NCI-H774 (cell line): ENCODE measurements at regions not wholly inside any gene's neighbourhood (a gene's known extent, or its start where the extent isn't known, plus 50 kb on each side); places are given as distances from the start of the nearest gene placed in this dataset.
"Not testable (repeated sequence)": the region's sequence is repeated elsewhere in the genome, so short reads cannot be mapped to it uniquely, and the experiment has no call there.

Source experiments
- DNase-seq: peaks from one replicate; lab custom pipeline; 2025; lab: John Stamatoyannopoulos, UW

GRCh38 chr14:29376237-29376636 lies 551.4 kb downstream of the PRKD1 start:
- no peak for DNase-seq

GRCh38 chr14:29380826-29381225 lies 546.8 kb downstream of the PRKD1 start:
- no peak for DNase-seq

- DNase-seq: no peak
Measured at GRCh38 chr14:29388571-29388970, 539.1 kb downstream of the PRKD1 start.

GRCh38 chr14:29390081-29390832 lies 537.4 kb downstream of the PRKD1 start:
- peak; percentile 64 for DNase-seq

DNA sequence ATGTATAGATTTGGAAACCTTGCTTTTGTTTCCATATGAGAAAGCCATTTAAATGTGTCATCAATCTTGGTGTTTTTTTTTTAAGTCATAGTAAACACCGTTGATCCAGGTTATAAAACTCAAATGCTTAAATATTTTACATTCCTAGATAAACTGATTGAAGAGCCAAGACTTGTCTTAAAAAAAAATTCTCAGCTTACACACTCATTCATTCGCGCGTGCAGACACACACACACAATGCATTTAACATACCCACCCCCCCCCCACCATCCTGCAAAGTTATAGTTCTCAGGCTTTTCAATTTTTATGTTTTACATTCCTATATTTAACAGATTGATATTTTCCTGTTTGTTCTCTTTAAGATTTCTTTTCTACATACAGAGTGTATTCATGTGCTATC lies 536.4 kb downstream of the PRKD1 start:
- DNase-seq: no peak

DNA sequence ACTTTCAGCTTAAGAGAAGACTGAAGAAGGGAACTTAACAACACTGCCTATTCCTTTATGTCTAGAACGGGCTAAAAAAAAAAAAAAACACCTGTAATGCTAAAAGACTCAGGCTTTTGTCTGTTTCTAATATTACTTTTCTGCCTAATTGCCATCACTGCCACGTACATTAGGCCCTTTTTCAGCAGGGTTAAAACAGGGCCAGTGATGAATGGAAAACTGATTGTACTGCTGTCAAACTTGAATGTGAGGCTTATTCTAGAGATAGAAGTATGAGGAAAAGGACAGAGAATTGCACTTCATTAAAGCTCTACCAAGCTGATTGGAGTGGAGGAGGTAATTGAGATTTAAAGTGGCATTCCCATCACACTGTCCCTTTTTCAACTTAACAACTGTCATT lies 535.8 kb downstream of the PRKD1 start:
- DNase-seq: no peak

- DNase-seq: no peak
Measured at GRCh38 chr14:29392287-29392686, 535.4 kb downstream of the PRKD1 start.

GRCh38 chr14:29403091-29403490 lies 524.6 kb downstream of the PRKD1 start:
- no peak for DNase-seq

GRCh38 chr14:29410581-29410980 lies 517.1 kb downstream of the PRKD1 start:
- no peak for DNase-seq

DNA sequence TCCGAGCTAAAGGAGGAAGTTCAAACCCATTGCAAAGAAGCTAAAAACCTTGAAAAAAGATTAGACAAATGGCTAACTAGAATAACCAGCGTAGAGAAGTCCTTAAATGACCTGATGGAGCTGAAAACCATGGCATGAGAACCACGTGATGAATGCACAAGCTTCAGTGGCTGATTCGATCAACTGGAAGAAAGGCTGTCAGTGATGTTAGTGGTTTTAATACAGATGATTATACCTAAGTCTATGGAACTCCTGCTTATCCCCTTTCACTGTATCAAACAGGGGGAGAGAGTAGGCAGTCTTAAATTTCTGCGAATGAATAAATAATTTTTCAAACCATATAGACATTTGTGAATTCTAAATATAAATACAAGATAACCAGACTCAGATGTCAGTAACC lies 512.7 kb downstream of the PRKD1 start:
- not testable (repeated sequence) for DNase-seq

DNA sequence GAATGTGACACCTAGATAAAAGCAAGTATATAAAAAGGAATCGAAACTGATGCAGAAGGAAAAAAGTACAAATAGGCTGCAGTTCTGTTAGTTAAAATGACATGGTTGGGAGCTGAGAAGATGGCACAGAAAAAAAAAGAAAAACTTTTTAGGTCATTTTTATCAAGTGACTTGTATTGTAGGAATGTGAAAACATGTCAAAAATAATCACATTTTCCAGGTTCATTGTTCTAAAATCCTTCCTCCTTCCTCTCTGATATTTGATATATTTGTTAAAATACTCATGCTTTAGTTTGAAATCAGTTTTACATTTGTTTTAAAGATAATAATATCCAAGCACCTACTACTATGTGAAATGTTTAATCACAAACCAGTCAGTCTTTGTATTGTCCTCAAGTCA lies 507.9 kb downstream of the PRKD1 start:
- no peak for DNase-seq

- no peak for DNase-seq
Measured at GRCh38 chr14:29421156-29421728, 506.4 kb downstream of the PRKD1 start.

DNA sequence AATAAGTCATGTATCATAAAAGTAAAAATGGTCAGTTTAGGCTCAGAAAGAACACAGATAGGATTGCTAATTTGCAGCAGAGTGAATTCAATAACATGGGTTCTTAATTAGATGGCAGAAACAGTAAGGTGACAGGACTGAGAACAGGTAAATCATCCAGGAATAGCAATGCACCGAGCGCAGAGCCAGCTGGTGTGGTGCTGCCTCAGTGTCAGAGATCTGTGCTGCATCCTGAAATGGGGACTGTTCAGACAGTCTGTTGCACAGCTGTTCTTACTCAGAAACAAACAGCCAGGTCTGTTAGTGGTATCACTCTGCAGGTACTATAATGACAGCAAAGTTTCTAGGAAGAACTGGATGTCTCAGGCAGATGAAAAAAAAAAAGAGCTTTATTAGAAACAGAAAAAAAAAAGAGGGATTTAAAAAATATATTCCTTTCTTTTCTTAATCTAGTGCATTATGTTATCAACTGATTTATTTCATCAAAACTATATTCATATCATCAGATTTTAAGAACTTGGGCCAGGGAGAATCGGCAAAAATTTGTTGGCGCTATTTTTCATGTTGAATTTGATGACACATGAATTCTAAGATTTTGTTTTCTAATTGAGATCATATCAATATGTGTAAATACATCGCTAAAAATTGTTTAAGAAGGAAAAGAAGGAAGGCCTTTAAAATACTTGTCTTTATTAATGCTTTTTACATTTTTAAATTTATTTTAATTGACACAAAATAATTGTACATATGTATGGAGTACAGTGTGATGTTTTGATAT lies 501.8 kb downstream of the PRKD1 start:
- DNase-seq: no peak

- DNase-seq: no peak
Measured at GRCh38 chr14:29442696-29443095, 485.0 kb downstream of the PRKD1 start.

DNA sequence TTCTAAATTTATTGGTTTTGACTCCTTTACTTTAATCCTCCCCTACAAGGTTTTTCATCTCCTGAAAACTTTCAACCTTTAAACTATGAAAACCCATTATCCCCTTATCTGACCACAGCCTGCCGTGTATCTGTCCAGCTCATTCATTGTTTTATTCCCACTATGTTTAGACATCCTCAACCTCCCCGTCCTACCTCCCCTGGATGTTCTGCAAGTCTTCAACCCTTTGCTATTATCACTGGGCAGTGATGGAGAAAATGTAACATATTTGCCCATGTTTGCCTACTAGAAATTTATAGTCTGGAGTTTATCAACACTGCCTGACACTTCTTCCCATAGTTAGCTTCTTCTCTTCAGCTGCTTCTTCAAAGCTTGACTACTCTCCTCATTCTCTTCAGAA lies 483.4 kb downstream of the PRKD1 start:
- no peak for DNase-seq

DNA sequence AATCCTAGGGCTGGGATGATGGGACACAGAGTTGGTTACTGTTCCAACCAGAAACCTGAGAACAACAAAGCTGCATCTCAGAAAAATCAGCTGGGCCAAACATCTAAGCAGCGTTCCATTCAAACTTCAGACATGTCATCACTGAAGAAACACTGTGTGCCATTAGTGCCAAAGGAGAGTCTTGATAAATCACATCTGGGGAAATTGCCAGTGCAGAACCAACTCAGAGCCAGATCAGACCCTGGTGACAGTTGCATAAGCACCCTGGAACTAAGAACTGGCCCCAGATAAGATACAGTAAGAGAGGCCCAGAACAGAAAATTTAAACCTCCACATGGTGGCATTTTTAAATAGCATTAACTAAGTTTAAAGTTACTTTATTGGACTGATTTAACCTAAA lies 482.8 kb downstream of the PRKD1 start:
- no peak for DNase-seq

DNA sequence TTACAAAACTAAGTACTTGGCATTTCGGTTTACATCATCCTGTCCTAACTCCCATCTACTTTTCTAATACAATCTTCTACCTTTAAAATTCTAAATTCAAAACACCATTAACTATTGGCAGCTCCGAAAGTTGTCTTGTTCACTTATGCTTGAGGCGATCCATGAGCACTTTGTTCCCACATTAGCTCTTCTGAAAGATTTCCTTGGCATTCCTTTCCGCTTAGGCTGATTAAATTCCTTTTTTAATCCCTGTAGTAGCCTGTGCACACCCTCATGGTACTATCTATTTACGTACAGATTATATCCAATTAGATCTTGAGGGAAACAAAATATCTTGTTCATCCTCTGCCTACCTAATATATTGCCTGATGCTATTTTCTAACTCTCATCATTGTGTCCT lies 480.7 kb downstream of the PRKD1 start:
- no peak for DNase-seq

DNA sequence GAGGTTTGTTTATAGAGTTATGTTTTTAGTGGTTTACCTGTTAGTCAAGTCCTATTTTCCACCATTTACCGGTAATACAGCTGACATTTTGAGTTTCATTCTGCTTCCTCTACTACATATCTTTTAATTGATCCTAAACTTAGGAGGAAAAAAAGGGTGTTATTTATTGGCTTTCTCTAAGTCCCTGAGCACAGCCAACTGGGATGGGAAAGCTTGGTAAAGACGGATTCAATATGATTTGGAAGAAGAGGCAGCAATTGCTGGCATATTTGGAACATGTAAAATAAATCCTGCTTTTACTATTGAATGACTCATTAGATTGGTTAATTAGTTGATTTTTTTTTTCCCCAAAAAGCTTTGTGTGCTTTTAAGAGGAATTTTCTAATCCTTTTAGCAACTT lies 475.7 kb downstream of the PRKD1 start:
- DNase-seq: no peak

- DNase-seq: no peak
Measured at GRCh38 chr14:29453045-29453444, 474.6 kb downstream of the PRKD1 start.

DNA sequence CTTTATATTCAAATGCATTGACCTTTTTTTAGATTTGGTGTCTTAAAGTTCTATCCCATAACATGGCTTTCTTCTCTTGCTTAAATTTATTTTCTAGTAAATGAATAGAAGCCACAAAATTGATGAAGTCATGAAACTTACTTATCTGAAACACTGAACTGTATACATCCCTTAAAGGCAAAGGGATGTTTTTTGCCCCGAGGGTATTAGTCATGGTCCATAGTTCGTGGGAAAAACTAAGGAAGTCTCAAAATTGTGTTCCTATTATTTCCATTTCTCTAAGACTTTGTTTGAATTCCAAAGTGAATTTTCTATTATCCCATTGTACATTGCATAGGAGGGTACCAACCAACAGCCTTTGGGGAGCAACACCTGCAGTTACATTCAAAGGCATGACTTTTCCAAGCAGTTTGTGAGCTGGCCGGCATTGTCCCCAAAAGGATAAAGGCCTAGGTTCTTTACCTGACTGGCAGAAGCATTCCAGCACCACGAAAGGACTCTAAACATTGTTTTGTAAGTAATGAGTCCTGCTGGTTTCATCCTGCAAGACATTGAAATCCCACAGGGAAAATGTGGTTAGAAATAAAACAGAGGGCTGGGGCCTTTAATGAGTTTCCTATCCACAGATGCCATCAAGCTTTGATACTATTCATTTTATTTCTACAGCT lies 473.5 kb downstream of the PRKD1 start:
- DNase-seq: no peak

- DNase-seq: peak; percentile 49
Measured at GRCh38 chr14:29458547-29458946, 469.1 kb downstream of the PRKD1 start.

- DNase-seq: no peak
Measured at GRCh38 chr14:29459531-29459930, 468.1 kb downstream of the PRKD1 start.
